AG09319 (cell line): ENCODE measurements at regions not wholly inside any gene's neighbourhood (a gene's known extent, or its start where the extent isn't known, plus 50 kb on each side); places are given as distances from the start of the nearest gene placed in this dataset.

Experiments
- DNase-seq: peaks from one replicate; pipeline ENCODE4 v3.0.0-alpha.2; 2010; ENCODE audit warnings: low read depth; ENCODE audit errors: extremely low read depth
- CTCF ChIP-seq: IDR thresholded peaks from 2 replicates; pipeline ENCODE4 v1.5.1; 2011; ENCODE audit warnings: low read depth, mild to moderate bottlenecking, inconsistent platforms, low read length, moderate library complexity

- no peak for DNase-seq
- TF ChIP-seq CTCF: no peak; the same call in 1 of the 2 replicates
Measured at GRCh38 chr5:173496129-173496882, 120.1 kb downstream of the BOD1 start.

- TF ChIP-seq CTCF: peak; percentile 25
- DNase-seq: peak; percentile 42
Measured at GRCh38 chr5:173495225-173495904, 121.1 kb downstream of the BOD1 start.

GRCh38 chr5:173494446-173494845 is 122.0 kb downstream of the BOD1 start:
- no peak for TF ChIP-seq CTCF
- no peak for DNase-seq

GRCh38 chr5:173493846-173494245 is 122.6 kb downstream of the BOD1 start:
- no peak for TF ChIP-seq CTCF
- DNase-seq: no peak

GRCh38 chr5:173493040-173493439 is 123.4 kb downstream of the BOD1 start:
- TF ChIP-seq CTCF: no peak
- DNase-seq: no peak

GRCh38 chr5:173490681-173491080 is 125.8 kb downstream of the BOD1 start:
- no peak for TF ChIP-seq CTCF
- no peak for DNase-seq

GRCh38 chr5:173488144-173488543 is 128.3 kb downstream of the BOD1 start:
- TF ChIP-seq CTCF: no peak
- no peak for DNase-seq
